ENCODE measurements at regions not wholly inside any gene's neighbourhood (a gene's known extent, or its start where the extent isn't known, plus 50 kb on each side); places are given as distances from the start of the nearest gene placed in this dataset.
A peak's percentile ranks its signal among the peaks of the same experiment; 100 is the strongest.

- DNase-seq, result peak; percentile 50 to 75 (median 72)
These were observed 487.2 kb upstream of the KLF4 start for GRCh38 chr9:107976767-107977166.

- no peak for DNase-seq
These were observed 485.9 kb upstream of the KLF4 start for GRCh38 chr9:107975426-107976010.

GRCh38 chr9:107973451-107973850, 483.9 kb upstream of the KLF4 start:
- DNase-seq, result no peak

GRCh38 chr9:107972346-107972745, 482.8 kb upstream of the KLF4 start:
- no peak for DNase-seq

- DNase-seq, result no peak
These were observed 481.7 kb upstream of the KLF4 start for GRCh38 chr9:107971241-107971640.

- DNase-seq, result no peak
These were observed 481.2 kb upstream of the KLF4 start for GRCh38 chr9:107970726-107971125.

- DNase-seq, result no peak
These were observed 480.2 kb upstream of the KLF4 start for GRCh38 chr9:107969727-107970126.

GRCh38 chr9:107969141-107969540, 479.6 kb upstream of the KLF4 start:
- DNase-seq, result no peak

- peak; percentile 58 to 81 (median 70) for DNase-seq
These were observed 473.7 kb upstream of the KLF4 start for GRCh38 chr9:107963246-107963645.

- DNase-seq, result peak; percentile 13 to 63 (median 42)
These were observed 471.3 kb upstream of the KLF4 start for GRCh38 chr9:107960916-107961315.

- DNase-seq, result peak; percentile 62 to 79 (median 68)
These were observed 464.7 kb upstream of the KLF4 start for GRCh38 chr9:107954312-107954711.

GRCh38 chr9:107953556-107954125, 464.1 kb upstream of the KLF4 start:
- DNase-seq, result peak in 2 of 4 experiments; percentile 16 to 38

GRCh38 chr9:107952773-107953172, 463.2 kb upstream of the KLF4 start:
- DNase-seq, result no peak

GRCh38 chr9:107951511-107951910, 461.9 kb upstream of the KLF4 start:
- no peak for DNase-seq

GRCh38 chr9:107949061-107949460, 459.5 kb upstream of the KLF4 start:
- DNase-seq, result peak; percentile 53 to 92 (median 76)

GRCh38 chr9:107948601-107949000, 459.0 kb upstream of the KLF4 start:
- DNase-seq, result no peak

- DNase-seq, result no peak
These were observed 458.5 kb upstream of the KLF4 start for GRCh38 chr9:107948086-107948485.

GRCh38 chr9:107946364-107947141, 457.0 kb upstream of the KLF4 start:
- no peak for DNase-seq

- no peak for DNase-seq
These were observed 456.4 kb upstream of the KLF4 start for GRCh38 chr9:107945961-107946360.

- DNase-seq, result no peak
These were observed 455.9 kb upstream of the KLF4 start for GRCh38 chr9:107945493-107945892.

GRCh38 chr9:107944387-107944786, 454.8 kb upstream of the KLF4 start:
- DNase-seq, result no peak

GRCh38 chr9:107943901-107944300, 454.3 kb upstream of the KLF4 start:
- DNase-seq, result no peak

GRCh38 chr9:107942856-107943255, 453.3 kb upstream of the KLF4 start:
- DNase-seq, result peak; percentile 19 to 62 (median 50)

- DNase-seq, result no peak
These were observed 452.7 kb upstream of the KLF4 start for GRCh38 chr9:107942291-107942690.
